GM13976 (cell line): ENCODE measurements at regions not wholly inside any gene's neighbourhood (a gene's known extent, or its start where the extent isn't known, plus 50 kb on each side); places are given as distances from the start of the nearest gene placed in this dataset.

ENCODE experiments used
- DNase-seq: peaks from one replicate; pipeline ENCODE4 v3.0.0; 2012; ENCODE audit warnings: low spot score
- in situ Hi-C: fragments of 300-500 bp; cut with MboI; formaldehyde crosslinking; loops from one replicate; pipeline ENCODE4 v1.12.0; 2022; ENCODE audit warnings: low sequenced_read_pairs, mixed read lengths, inconsistent platforms; ENCODE audit not compliant: unreplicated experiment
- TF ChIP-seq, protein P1 (sequence below): IDR thresholded peaks from 2 replicates; pipeline ENCODE4 v1.5.1; 2012; ENCODE audit warnings: borderline replicate concordance, mild to moderate bottlenecking; ENCODE audit not compliant: insufficient read depth; ENCODE audit errors: extremely low read depth, missing control alignments, control extremely low read depth

DNA sequence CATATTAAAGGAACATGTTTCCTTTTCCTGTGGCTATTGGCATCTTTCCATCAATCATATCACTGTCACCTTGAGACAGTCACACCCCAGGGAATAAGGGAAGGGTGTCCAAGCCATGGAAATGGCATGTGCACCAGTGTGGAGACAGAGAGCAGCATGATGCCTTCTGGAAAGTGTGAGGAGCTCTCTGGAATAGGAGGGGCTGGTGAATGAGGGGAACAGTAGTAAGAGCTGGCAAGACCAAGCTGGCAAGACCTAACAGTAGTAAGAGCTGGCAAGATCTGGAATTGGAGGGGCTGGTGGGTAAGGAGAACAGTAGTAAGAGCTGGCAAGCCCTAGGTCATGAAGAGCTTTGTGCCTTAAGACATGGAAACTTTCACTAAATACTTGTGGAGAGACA lies 186.7 kb downstream of the C1orf94 start:
- TF ChIP-seq, protein P1, sequence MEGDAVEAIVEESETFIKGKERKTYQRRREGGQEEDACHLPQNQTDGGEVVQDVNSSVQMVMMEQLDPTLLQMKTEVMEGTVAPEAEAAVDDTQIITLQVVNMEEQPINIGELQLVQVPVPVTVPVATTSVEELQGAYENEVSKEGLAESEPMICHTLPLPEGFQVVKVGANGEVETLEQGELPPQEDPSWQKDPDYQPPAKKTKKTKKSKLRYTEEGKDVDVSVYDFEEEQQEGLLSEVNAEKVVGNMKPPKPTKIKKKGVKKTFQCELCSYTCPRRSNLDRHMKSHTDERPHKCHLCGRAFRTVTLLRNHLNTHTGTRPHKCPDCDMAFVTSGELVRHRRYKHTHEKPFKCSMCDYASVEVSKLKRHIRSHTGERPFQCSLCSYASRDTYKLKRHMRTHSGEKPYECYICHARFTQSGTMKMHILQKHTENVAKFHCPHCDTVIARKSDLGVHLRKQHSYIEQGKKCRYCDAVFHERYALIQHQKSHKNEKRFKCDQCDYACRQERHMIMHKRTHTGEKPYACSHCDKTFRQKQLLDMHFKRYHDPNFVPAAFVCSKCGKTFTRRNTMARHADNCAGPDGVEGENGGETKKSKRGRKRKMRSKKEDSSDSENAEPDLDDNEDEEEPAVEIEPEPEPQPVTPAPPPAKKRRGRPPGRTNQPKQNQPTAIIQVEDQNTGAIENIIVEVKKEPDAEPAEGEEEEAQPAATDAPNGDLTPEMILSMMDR, result no peak
- in situ Hi-C loops, result no loop called here
- DNase-seq, result no peak

DNA sequence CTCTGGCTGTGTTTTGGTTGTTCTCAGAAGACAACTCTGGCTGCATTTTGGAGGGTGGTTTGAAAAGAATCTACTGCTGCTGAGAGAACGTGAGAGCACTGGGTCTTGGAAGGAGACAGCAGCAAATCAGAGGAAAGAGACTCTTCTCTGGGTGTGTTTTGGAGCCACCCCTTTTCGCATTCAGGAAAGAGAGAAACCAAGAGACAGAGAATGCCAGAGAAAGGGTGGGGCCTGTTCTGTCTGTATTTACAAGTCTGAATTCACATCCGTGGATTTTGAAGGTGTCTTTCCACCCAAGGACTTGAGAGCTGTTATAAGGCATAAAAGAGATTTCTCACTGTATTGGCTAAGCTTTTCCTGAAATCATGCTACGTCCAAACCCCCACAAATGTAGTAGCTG lies 187.2 kb downstream of the C1orf94 start:
- in situ Hi-C loops, result no loop called here
- DNase-seq, result no peak
- TF ChIP-seq, protein P1, result no peak

DNA sequence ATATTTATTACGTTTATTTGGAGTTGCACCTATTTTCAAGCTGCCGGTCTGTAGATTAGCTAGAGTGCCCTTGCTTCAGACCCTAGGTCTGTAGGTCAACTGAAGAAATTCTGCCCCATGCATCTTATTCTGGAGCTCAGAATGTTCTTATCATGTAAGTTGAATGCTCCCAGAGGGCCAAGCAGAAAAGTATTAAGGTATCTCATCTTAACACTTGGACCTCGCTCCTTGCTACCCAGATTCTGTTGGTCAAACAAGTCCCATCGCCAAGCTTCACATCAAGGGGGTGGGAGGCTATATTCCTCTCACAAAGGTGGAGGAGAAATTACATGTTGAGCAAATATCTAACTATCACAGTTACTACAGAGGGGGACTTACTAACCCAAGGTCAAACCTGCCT lies 187.7 kb downstream of the C1orf94 start:
- in situ Hi-C loops, result no loop called here

DNA sequence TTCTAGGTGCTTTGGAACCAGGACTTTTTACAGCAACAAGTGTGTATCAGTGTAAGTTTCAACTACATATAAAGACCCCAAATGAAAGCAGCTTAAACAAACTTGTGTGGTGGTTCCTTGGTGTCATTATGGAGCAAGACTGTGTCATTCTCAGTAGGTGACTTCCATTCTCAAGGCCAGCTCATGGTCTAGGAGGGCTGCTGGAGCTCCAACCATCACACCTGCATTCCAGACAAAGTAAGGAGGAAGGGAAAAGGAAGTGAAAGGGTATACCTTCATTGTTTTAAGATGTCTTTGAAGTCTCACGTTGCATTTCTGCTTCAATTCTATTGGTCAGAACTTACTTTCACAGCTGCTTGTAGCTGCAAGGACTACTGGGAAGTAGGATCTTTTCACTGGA lies 188.6 kb downstream of the C1orf94 start:
- TF ChIP-seq, protein P1, result no peak
- no peak for DNase-seq
- in situ Hi-C loops, result no loop called here

More for the DNA sequence above, 187.7 kb downstream of the C1orf94 start:
- no peak for DNase-seq
- TF ChIP-seq, protein P1, result no peak

DNA sequence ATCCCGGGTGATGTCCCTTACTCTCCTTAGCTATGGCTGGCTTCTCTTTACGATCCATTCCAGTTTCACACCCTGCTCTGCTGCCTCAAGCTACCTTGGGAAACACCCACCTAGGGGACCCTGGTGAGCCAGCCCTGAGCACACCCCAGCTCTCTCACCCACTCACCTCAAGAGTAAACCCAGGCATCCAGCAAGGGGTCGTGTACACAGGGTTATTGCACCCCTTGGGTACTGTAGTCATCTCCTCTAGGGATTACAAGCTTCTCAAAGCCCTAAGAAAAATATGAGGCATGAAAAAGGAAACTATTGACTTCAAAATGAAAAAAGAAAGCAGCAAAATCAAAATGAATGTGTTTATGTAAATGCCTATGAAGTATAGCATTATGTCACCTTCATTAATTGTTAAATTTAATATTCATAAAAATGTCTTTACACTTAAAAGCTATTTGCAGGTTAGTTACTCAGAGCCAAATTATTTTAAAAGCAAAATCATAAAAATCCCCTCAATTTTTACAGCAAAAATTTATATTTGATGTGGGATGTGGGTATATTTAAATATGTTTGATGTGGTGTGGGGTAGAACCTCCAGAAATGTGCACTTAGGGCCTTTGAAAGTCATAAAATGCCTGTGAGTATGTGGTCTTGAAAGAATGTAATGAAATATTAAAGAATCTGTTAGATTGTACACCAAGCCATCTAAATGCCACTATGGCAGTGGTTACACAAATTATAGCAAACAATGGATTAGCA lies 190.3 kb downstream of the C1orf94 start:
- in situ Hi-C loops, result no loop called here
- no peak for DNase-seq
- TF ChIP-seq, protein P1, result no peak

DNA sequence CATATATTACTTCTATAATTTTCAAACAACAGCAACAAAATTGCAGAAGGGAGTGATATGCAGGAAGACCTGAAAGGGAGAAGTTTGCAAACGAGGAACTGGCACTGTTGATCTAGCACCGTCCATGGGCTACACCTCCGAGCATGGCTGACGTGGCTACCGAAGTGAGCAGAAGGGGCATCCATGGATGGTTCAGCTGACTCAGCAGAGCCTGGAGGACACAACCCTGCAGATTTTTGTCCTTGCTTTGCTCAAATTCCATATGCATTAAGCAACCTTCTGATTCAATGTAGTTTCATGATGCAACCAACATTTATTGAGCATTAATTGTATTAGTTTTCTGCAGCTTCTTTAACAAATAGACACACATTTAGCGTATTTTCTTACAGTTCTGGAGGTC lies 191.2 kb downstream of the C1orf94 start:
- DNase-seq, result no peak
- TF ChIP-seq, protein P1, result no peak
- in situ Hi-C loops, result no loop called here
